Lower leg skin (tissue), 4 donors: ENCODE measurements at regions not wholly inside any gene's neighbourhood (a gene's known extent, or its start where the extent isn't known, plus 50 kb on each side); places are given as distances from the start of the nearest gene placed in this dataset.
"Not testable (repeated sequence)": the region's sequence is repeated elsewhere in the genome, so short reads cannot be mapped to it uniquely, and the experiment has no call there.

Experiments used
- DNase-seq, 2 donors: peaks; one replicate each; pipeline ENCODE4 v3.0.0-alpha.2; 2019; ENCODE audit warnings: low spot score in 2 of 2
- H3K4me3 ChIP-seq: fragments of 200-600 bp; sonication (generic); 2 replicates; pipeline ENCODE4 v1.5.1; 2017; ENCODE audit warnings: mild to moderate bottlenecking, low read depth; ENCODE audit not compliant: poor library complexity, severe bottlenecking
- POLR2A ChIP-seq, 2 donors: fragments of 450-650 bp; IDR thresholded peaks; one replicate each; pipeline ENCODE4 v1.6.1; 2016 to 2017; ENCODE audit warnings: antibody characterized with exemption in 2 of 2, mild to moderate bottlenecking in 1 of 2, moderate library complexity in 1 of 2
- WGBS, 2 donors: methylation state at CpG; one replicate each; pipeline ENCODE4 v1.1.5; 2018; 5-methylcytosine and 5-hydroxymethylcytosine counted together
- intact Hi-C: fragments of 100-400 bp; cut with DNase I; formaldehyde crosslinking; loops from one replicate; pipeline ENCODE4 v1.15.0; 2023; ENCODE audit warnings: low total_unique reads
- TF ChIP-seq, protein P1 (sequence below), 3 donors: fragments of 450-650 bp; IDR thresholded peaks; one replicate each; pipeline ENCODE4 v1.5.1; 2016; ENCODE audit warnings: antibody characterized with exemption in 3 of 3, mild to moderate bottlenecking in 3 of 3, moderate library complexity in 2 of 3

DNA sequence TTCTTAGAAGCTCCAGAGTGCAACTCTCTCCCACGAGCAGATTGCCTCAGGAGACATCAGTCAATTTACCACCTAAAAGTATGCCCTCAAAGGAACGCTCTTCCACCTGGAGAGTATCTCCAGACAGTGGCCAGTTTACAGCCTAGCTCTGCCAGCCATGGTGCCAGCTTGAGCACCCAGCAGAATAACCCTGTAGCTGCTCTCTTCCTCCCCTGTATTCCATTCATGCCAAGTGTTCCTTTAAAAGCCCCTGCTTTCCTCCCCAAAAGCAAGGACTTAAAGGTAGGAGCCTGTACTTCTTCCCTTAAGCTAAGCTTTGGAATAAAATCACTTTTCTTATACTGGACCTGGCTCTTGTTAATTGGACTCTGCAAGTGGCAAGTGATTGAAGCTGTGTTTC is 245.4 kb upstream of the TMEM132C start:
- intact Hi-C loops, result no loop called here
- 42 to 51% methylated on average over 2 of the region's 2 CpGs for WGBS, 2 donors
- no peak for DNase-seq
- no peak for TF ChIP-seq POLR2A (IDR thresholded peaks at IDR 0.05)
- TF ChIP-seq, protein P1, sequence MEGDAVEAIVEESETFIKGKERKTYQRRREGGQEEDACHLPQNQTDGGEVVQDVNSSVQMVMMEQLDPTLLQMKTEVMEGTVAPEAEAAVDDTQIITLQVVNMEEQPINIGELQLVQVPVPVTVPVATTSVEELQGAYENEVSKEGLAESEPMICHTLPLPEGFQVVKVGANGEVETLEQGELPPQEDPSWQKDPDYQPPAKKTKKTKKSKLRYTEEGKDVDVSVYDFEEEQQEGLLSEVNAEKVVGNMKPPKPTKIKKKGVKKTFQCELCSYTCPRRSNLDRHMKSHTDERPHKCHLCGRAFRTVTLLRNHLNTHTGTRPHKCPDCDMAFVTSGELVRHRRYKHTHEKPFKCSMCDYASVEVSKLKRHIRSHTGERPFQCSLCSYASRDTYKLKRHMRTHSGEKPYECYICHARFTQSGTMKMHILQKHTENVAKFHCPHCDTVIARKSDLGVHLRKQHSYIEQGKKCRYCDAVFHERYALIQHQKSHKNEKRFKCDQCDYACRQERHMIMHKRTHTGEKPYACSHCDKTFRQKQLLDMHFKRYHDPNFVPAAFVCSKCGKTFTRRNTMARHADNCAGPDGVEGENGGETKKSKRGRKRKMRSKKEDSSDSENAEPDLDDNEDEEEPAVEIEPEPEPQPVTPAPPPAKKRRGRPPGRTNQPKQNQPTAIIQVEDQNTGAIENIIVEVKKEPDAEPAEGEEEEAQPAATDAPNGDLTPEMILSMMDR (IDR thresholded peaks at IDR 0.05), result no peak
- H3K4me3 ChIP-seq, result no peak overlapping the region

DNA sequence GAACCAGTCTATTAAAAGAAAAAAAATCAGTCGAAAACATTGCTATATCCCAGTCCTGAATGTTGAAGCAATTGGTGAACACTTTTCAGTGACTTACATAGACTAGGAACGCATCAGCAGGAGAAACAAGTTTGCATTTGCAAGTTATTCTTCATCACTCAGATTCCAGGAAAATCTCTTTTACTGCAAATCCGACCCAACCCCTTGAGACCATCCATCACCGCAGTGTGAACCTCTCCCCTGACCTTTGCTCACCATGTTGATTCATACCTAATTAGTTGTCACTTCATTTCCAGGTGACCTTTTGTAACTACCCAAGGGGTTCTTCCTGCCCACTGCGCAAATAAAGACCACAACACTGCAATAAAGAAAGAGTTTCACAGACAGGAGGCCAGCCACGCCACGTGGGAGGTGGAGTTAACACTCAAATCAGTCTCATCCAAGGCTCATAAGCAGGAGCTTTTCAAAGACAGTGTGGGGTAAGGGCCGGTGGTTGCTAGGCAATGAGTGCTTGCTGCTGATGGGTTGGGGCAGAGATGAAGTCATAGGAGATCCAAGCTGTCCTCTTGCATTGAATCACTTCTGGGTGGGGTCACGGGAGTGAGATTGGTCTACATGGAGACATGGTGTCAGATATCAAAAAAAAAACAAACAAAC is 241.3 kb upstream of the TMEM132C start:
- WGBS, 2 donors, result 64 to 65% methylated on average over 9 of the region's 9 CpGs
- intact Hi-C loops, result no loop called here
- H3K4me3 ChIP-seq, result no peak overlapping the region
- DNase-seq, result no peak
- TF ChIP-seq, protein P1 (IDR thresholded peaks at IDR 0.05), result no peak
- TF ChIP-seq POLR2A (IDR thresholded peaks at IDR 0.05), result no peak

DNA sequence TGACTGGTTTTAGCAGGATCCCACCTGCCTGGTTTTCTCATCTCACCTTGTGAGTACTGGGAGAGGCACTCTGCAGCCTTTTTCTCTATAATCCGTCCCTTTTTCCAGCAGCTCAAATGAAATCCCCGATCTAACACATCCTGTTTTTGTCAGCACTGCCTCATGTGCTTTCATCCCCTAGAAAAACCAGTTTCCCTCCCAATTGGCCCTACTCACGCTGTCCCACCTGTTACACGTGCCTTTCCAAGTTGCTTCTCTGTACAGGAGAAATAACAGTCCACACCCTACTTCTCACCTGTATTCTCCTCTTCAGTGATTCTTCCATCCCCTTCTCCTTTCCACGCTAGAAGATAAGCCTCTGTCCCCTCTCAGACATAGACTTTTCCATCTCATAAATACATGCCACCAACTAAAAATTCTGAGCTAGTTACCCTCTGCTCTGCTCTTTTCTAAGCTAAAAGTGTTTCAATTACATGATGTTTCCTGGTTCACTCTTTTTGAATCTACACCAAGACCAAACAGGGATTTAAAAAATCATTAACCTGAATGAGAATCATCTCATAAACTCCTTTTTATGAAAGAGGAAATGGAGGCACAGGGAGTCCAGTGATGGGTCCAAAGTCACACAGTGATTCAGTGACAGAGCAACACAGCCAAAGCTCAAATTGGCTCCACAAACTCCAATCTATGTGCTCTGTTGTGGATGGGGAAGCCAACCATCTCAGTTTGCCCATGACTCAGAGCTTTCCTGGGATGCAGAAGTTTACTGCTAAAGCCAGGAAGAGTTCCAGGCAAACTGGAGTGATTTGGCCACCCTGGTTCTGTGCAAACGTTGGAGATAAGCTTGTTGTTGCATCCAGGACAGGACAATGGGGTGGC is 240.0 kb upstream of the TMEM132C start:
- no peak overlapping the region for H3K4me3 ChIP-seq
- intact Hi-C loops, result no loop called here
- no peak for DNase-seq
- TF ChIP-seq, protein P1 (IDR thresholded peaks at IDR 0.05), result no peak
- TF ChIP-seq POLR2A (IDR thresholded peaks at IDR 0.05), result no peak
- 40 to 44% methylated on average over 6 of the region's 6 CpGs for WGBS, 2 donors

DNA sequence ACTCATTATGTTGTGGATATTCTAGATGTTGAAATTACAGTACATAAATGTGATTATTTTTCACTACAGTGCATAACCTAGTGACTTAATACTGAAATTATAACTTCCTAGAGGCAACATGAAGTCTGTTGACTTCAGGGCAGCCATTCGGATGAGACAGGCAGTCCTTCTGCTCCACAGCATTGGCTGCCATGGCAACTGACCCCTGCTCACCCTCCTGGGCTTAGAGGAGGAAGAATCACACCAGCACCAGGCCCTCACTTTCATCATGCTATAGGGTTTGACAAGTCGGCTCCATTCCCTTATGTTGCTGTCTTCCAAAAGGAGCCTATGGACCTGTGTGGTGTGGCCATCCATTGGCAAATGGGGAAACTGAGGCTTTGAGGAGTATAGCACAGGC is 233.5 kb upstream of the TMEM132C start:
- no peak overlapping the region for H3K4me3 ChIP-seq
- DNase-seq, result no peak
- intact Hi-C loops, result no loop called here
- 62 to 63% methylated on average over 2 of the region's 2 CpGs for WGBS, 2 donors
- TF ChIP-seq, protein P1 (IDR thresholded peaks at IDR 0.05), result no peak
- TF ChIP-seq POLR2A (IDR thresholded peaks at IDR 0.05), result no peak

DNA sequence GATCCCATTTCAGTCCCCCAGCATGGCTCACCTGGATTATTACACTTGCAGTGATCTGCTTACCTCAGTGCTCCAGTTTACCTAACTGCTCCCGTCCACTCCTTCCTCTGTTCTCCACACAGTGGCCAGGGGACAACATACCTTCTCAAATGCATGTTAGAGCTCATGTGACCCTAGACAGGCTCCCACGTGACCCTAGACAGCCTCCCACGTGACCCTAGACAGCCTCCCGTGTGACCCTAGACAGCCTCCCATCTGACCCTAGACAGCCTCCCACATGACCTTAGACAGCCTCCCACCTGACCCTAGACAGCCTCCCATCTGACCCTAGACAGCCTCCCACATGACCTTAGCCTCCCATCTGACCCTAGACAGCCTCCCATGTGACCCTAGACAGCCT is 226.0 kb upstream of the TMEM132C start:
- intact Hi-C loops, result no loop called here
- TF ChIP-seq, protein P1 (IDR thresholded peaks at IDR 0.05), result no peak
- TF ChIP-seq POLR2A (IDR thresholded peaks at IDR 0.05), result no peak
- DNase-seq, result no peak
- no peak overlapping the region for H3K4me3 ChIP-seq
- 89 to 90% methylated on average over 4 of the region's 4 CpGs for whole genome bisulfite sequencing, 2 donors

DNA sequence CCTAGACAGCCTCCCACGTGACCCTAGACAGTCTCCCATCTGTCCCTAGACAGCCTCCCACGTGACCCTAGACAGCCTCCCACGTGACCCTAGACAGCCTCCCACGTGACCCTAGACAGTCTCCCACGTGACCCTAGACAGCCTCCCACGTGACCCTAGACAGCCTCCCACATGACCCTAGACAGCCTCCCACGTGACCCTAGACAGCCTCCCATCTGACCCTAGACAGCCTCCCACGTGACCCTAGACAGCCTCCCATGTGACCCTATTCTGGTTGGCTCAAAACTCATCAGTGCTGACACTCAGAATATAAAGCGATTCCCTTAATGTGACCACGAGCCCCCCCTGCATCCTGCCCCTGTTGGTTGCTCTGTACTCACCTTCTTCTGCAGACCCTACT is 224.7 kb upstream of the TMEM132C start:
- intact Hi-C loops, H3K4me3 ChIP-seq, DNase-seq: not testable (repeated sequence)
- 86 to 87% methylated on average over 3 to 9 of the region's 10 CpGs for WGBS, 2 donors
